ENCODE measurements at regions not wholly inside any gene's neighbourhood (a gene's known extent, or its start where the extent isn't known, plus 50 kb on each side); places are given as distances from the start of the nearest gene placed in this dataset.

DNA sequence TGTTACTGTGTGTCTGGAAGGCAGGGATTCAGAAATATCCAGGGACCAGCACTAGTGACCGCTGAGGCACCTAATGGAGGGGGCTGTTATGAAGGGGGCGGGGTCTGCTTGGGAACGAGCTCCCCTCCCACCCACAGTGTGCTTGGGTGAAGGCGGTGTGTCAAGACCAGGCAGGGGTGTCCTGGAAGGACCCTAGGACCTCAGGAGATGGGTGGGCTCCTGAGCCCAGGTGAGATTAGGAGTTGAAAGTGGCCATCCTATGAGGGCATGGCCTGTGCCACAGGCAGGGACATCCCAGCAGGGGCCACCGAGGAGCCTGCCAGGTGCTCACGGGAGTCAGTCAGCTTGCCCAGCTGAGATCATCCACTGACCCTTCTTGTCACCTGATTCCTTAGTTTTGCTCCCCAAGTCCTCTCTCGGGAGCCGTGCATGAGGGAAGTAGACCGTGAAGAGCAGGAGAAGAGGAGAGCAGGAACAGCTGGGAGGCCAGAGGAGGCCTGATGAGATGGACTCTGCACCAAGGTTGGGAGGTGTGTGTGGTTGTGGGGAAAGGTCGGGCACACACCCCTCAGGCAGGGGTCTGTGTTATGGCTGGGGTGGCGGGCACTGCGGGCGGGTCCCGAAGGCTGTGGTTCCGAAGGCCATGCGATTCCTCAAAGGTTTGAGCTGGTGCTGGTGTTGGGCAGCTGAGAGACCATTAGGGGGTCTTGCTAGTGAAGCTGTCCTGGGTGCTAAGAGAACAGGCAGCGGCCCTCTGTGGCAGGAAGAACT lies 180.9 kb upstream of the HS6ST1 start:
- no peak for DNase-seq (ENCODE audit: low spot score)
- Histone ChIP-seq H3K9me3 (ENCODE audit: low read depth, low read length, poor library complexity, severe bottlenecking) (no peaks in the 10 kb centered on the region), H3K36me3 (ENCODE audit: insufficient read depth, low read length, poor library complexity, severe bottlenecking) (no peaks in the 10 kb centered on the region), H3K4me1 (ENCODE audit: insufficient read depth, low read length, poor library complexity, severe bottlenecking) (no peaks in the 10 kb centered on the region), H3K4me3 (ENCODE audit: low read depth, low read length, poor library complexity, severe bottlenecking) (no peak overlapping the region), H3K27me3 (replicated peaks; ENCODE audit: insufficient read depth, low read depth, low read length, poor library complexity) (no peaks in the 10 kb centered on the region), H3K27ac (ENCODE audit: low read depth, low read length, poor library complexity, severe bottlenecking) (no peak overlapping the region)
- ChIA-PET CTCF (no interaction called here), POLR2A (ENCODE audit: low non-redundant PET) (no interaction called here)
- intact Hi-C loops (cut with micrococcal nuclease; ENCODE audit: unreplicated experiment) = no loop called here
- BruUV-seq (replicated peaks) = no TSS peak
- no peak for TF ChIP-seq EZH2 (IDR thresholded peaks at IDR 0.05; ENCODE audit: borderline replicate concordance, low read depth, low read length, poor library complexity, severe bottlenecking)
- TF ChIP-seq, protein P1, sequence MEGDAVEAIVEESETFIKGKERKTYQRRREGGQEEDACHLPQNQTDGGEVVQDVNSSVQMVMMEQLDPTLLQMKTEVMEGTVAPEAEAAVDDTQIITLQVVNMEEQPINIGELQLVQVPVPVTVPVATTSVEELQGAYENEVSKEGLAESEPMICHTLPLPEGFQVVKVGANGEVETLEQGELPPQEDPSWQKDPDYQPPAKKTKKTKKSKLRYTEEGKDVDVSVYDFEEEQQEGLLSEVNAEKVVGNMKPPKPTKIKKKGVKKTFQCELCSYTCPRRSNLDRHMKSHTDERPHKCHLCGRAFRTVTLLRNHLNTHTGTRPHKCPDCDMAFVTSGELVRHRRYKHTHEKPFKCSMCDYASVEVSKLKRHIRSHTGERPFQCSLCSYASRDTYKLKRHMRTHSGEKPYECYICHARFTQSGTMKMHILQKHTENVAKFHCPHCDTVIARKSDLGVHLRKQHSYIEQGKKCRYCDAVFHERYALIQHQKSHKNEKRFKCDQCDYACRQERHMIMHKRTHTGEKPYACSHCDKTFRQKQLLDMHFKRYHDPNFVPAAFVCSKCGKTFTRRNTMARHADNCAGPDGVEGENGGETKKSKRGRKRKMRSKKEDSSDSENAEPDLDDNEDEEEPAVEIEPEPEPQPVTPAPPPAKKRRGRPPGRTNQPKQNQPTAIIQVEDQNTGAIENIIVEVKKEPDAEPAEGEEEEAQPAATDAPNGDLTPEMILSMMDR (conservative IDR thresholded peaks at IDR 0.05; ENCODE audit: low read depth, low read length) = no peak

DNA sequence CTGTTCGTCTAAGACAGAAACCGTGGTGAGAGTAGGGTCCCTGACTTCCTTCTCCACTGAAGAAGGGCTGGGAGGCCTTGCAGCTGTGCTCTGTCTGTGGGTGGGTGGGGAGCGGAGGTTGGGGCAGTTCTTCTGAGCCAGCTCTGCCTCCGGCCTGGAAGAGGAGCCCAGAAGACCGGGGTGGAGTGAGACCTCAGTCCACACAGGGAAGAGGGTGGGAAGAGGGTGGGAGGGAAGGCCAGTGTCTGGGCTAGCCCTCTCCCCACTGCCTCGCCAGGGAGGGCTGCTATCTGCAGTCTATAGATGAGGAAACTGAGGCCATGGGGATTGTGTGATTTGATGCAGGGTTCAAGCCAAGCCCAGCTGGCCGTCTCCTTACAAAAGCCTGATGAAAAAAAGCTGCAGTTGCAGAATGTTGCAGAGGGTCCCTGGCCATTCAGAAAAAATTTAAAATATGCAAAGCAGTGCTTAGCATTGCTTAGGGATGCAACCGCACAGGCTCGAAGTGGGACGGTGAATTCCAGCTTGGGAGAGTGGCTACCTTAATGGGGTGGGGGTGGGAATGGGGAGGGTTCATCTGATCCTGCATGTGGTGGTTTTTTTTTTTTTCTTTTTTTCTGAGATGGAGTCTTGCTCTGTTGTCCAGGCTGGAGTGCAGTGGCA lies 181.6 kb upstream of the HS6ST1 start:
- Histone ChIP-seq H3K36me3 (ENCODE audit: insufficient read depth, low read length, poor library complexity, severe bottlenecking) (no peaks in the 10 kb centered on the region), H3K9me3 (ENCODE audit: low read depth, low read length, poor library complexity, severe bottlenecking) (no peaks in the 10 kb centered on the region), H3K27me3 (replicated peaks; ENCODE audit: insufficient read depth, low read depth, low read length, poor library complexity) (no peaks in the 10 kb centered on the region), H3K27ac (ENCODE audit: low read depth, low read length, poor library complexity, severe bottlenecking) (no peak overlapping the region), H3K4me1 (ENCODE audit: insufficient read depth, low read length, poor library complexity, severe bottlenecking) (no peaks in the 10 kb centered on the region), H3K4me3 (ENCODE audit: low read depth, low read length, poor library complexity, severe bottlenecking) (no peak overlapping the region)
- intact Hi-C loops (cut with micrococcal nuclease; ENCODE audit: unreplicated experiment) = no loop called here
- no TSS peak for BruUV-seq (replicated peaks)
- DNase-seq (ENCODE audit: low spot score) = no peak
- POLR2A ChIA-PET (ENCODE audit: low non-redundant PET) = no interaction called here
- CTCF ChIA-PET = no interaction called here
- TF ChIP-seq, protein P1 (conservative IDR thresholded peaks at IDR 0.05; ENCODE audit: low read depth, low read length) = no peak
- no peak for TF ChIP-seq EZH2 (IDR thresholded peaks at IDR 0.05; ENCODE audit: borderline replicate concordance, low read depth, low read length, poor library complexity, severe bottlenecking)

DNA sequence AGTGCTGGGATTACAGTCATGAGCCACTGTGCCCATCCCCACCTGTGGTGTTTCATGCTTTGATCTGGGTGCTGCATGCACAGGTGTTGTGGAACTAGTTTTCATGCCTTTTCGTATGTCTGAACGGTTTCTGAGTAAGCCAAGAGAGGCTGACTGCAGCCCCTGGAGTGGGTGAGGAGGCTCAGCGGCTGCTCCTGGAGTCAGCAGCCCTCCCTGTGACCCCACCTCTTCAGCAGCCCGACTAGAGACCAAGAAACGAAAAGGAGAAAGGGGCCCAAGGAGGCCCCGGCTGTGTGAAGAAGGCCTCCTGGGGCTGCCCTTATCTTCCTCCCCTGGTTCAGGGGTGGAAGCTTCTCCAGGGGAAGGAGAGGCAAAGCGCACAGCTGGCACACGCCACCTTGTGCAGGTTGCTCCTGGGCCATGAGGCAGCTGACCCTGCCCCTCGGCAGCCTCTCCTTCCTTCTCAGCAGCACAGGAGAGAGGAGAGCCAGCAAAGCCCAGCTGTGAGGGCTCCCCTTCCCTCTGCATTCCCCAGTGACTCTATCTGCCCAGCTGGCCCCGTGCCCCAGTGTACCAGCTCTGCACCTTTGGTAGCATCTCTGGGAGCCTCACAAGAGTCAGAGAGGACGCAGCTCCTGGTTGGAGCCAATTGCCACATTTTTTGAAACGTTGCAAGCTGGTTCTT lies 182.5 kb upstream of the HS6ST1 start:
- no peaks in the 10 kb centered on the region for H3K36me3 ChIP-seq (ENCODE audit: insufficient read depth, low read length, poor library complexity, severe bottlenecking)
- no peak overlapping the region for H3K27ac ChIP-seq (ENCODE audit: low read depth, low read length, poor library complexity, severe bottlenecking)
- H3K27me3 ChIP-seq (replicated peaks; ENCODE audit: insufficient read depth, low read depth, low read length, poor library complexity) = no peaks in the 10 kb centered on the region
- H3K9me3 ChIP-seq (ENCODE audit: low read depth, low read length, poor library complexity, severe bottlenecking) = no peaks in the 10 kb centered on the region
- no peak for DNase-seq (ENCODE audit: low spot score)
- CTCF ChIA-PET = no interaction called here
- intact Hi-C loops (cut with micrococcal nuclease; ENCODE audit: unreplicated experiment) = no loop called here
- no peak overlapping the region for H3K4me3 ChIP-seq (ENCODE audit: low read depth, low read length, poor library complexity, severe bottlenecking)
- no peaks in the 10 kb centered on the region for H3K4me1 ChIP-seq (ENCODE audit: insufficient read depth, low read length, poor library complexity, severe bottlenecking)
- POLR2A ChIA-PET (ENCODE audit: low non-redundant PET) = no interaction called here
- TF ChIP-seq, protein P1 (conservative IDR thresholded peaks at IDR 0.05; ENCODE audit: low read depth, low read length) = no peak
- TF ChIP-seq EZH2 (IDR thresholded peaks at IDR 0.05; ENCODE audit: borderline replicate concordance, low read depth, low read length, poor library complexity, severe bottlenecking) = no peak
- BruUV-seq (replicated peaks) = no TSS peak

Data from A673 (cell line).